Germinal center (tissue), 1 donor: ENCODE measurements at regions not wholly inside any gene's neighbourhood (a gene's known extent, or its start where the extent isn't known, plus 50 kb on each side); places are given as distances from the start of the nearest gene placed in this dataset.
A peak's percentile ranks its signal among the peaks of the same experiment; 100 is the strongest.

ENCODE experiments used
- DNase-seq: peaks from one replicate; pipeline ENCODE4 v3.0.0; 2012; ENCODE audit warnings: mixed read lengths, low spot score

- DNase-seq: peak; percentile 18
Observed at GRCh38 chr6:151701911-151702562, 105.4 kb upstream of the ESR1 start.

DNA sequence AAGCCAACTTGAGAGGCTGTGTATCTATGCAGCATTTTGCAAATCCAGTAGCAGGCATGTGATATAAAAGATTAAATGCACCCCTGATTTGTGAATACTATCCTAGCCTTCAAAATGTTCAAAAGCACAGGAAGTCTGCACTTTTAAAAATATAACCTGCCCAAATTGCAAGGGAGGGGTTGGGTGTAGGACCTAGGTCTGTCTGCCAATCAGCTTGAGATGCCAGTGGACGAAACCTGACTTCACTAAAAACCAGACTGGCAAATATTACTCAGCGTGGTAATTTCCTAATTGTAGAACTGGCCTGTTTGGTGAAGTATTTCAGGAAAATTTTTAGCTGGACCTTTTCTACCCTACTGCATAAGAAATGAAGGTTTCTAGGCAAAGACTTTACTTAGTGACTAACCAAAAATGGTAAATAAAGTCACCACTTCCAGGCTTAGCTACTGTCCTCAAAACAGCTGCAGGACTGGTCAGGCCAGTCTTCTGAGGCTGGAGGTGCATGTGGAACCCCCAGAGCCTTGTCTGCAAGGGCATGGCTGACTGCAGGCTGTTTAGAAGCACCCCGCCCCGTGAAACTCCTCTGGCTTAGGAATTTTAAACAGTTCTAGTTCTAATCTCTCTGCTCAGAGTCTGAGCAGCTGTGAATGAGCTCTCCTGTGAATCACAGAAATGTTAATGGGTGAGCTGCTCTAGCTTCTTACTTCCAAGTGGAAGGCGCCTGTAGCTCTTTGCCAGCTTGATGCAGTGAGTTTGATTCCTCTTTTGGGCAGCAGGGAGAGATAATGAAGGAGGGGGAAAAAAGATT lies 104.4 kb upstream of the ESR1 start:
- no peak for DNase-seq

DNA sequence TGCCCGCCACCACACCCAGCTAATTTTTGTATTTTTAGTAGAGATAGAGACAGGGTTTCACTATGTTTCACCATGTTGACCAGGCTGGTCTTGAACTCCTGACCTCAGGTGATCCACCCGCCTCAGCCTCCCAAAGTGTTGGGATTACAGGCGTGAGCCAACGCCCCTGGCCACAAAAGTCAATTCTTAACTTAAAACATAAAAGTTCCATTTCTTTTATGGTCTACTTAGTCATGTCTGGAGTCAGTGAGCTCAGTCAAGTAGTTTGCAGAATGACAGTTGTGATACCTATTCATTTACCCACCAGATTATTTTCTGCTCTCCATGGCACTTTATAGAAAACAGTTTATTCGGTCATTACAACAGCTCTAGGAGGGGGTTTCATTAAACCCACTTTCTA lies 103.1 kb upstream of the ESR1 start:
- no peak for DNase-seq

GRCh38 chr6:151705993-151706733 lies 101.3 kb upstream of the ESR1 start:
- DNase-seq: no peak

DNA sequence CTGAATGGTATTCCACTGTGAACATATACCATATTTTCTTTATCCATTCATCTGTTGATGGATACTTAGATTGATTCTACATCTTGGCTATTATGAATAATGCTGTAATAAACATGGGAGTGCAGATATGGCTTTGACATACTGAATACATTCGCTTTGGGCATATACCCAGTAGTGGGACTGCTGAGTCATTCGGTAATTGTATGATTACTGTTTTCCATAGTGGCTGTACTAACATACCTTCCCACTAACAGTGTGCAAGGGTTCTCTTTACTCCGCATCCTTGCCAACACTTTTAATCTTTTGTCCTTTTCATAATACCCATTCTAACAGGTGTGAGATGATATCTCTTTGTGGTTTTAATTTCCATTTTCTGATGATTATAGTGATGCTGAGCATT lies 98.2 kb upstream of the ESR1 start:
- no peak for DNase-seq

GRCh38 chr6:151716526-151716932 lies 91.0 kb upstream of the ESR1 start:
- no peak for DNase-seq

DNA sequence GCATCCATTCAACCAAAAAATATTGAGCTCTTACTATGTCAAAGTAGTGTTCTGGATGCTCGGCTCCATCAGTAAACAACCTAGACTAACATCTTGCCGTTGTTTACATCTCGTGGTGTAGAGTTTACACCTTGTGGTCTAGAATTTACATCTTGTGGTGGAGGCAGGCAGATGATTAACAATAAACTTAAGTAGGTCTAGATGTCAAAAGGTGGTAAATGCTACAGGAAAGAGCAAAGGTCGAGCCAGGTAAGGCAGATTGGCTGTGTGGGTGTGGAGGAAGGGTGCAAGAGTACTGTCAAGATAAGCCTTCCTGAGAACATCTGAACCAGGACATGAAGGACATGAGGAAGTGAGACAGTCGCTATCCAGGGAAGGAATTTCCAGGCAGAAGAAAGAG lies 88.4 kb upstream of the ESR1 start:
- no peak for DNase-seq

DNA sequence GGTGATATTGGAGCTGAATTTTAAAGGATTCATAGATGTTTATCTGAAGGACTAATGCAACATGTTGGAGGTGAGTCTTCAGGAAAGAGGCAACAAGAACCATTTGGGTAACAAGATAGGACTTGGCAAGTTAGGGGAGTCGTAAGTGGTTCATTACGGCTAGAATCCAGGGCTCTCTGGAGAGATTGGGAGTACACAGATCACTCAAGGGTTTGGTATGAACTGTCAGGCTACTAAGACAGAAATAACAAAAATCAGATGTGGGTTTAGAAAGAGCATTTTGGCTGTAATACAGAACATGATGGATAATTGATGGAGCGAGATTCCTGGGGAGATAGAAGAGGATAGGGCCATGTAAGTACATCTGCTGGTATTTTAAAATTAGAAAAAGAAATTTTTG lies 86.3 kb upstream of the ESR1 start:
- no peak for DNase-seq

DNA sequence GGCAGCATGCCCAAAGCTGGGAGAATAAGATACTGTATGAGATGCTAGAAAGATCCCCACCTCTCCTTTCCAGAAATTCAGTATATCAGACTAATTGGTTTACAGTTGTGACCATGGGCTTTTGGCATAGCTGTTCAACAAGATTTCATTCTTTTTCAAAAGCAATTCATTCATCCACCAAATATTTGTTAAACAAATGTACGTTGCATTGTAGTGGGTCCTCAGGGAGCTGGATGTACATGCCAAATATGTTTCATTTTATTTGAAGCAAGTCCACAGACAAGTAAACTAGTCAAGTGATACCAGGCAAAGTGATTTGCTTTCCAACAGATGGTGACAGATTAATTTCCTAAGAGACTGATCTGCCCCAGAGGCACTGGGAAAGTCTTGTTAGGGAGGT lies 85.8 kb upstream of the ESR1 start:
- DNase-seq: no peak

- DNase-seq: peak; percentile 36
Observed at GRCh38 chr6:151722342-151722741, 85.1 kb upstream of the ESR1 start.

GRCh38 chr6:151723152-151723551 lies 84.3 kb upstream of the ESR1 start:
- peak; percentile 29 for DNase-seq

GRCh38 chr6:151729829-151730495 lies 77.5 kb upstream of the ESR1 start:
- no peak for DNase-seq

- no peak for DNase-seq
Observed at GRCh38 chr6:151730496-151730870, 77.0 kb upstream of the ESR1 start.

DNA sequence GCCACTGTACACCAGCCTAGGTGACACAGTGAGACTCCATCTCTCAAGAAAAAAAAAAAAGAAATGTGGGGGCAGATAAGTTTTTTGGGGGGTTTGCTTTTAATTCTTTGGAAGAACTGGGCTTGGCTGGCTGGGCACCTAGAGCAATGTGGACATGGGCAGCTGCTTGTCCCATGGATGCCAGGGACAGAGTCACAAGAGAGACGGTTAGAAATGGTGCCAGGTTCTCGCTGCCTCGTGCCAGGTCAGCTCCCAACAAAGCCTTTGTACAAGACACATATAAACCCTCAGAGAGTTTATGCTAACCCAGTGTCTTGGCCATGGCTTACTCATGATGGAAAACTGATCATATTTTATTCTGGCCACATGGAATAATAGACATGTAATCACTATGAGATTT lies 76.2 kb upstream of the ESR1 start:
- no peak for DNase-seq

DNA sequence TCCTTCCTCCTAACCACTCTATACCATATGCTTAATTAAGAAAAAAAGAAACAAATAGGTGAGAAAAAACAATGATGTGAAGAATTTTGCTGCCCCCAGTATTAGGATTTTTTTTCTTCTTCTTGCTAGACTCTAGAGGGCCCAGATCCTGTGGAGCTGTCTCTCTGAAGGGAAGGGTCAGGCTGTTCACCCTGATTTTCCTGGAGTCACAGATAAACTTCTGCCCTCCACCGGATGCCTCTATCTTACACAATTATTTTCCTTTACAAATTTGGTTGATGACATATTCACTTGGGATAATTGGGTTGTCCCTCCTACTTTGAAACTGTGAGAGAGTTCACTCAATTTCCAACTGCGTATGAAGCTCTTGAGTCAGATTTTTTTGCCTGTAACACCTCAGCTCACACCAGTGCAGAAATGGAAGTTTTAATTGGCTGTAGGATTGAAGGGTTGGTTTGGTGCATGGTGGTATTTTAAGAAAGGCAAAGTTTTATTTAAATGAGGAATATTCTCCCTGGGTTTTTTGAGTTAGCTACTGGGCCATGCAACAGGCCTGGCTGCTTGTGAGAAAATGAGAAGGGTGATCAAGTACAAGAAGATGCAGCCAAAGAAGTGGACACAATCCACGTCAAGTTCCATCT lies 73.7 kb upstream of the ESR1 start:
- no peak for DNase-seq

DNA sequence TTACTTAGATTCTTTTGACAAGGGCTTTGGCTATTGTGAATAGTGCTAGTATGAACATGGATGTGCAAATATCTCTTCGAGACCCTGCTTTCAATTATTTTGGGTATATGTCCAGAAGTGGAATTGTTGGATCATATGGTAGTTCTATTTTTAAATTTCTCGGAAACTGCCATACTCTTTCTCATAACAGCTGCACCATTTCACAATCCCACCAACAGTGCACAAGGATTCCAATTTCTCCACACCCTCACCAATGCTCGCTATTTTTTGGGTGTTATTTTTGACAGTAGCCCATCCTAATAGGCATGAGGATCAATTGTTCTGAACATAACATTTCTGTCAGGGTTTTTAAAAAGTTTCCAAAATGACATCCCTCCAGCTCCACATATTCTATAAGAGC lies 69.2 kb upstream of the ESR1 start:
- no peak for DNase-seq

- DNase-seq: no peak
Observed at GRCh38 chr6:151738960-151739359, 68.5 kb upstream of the ESR1 start.

DNA sequence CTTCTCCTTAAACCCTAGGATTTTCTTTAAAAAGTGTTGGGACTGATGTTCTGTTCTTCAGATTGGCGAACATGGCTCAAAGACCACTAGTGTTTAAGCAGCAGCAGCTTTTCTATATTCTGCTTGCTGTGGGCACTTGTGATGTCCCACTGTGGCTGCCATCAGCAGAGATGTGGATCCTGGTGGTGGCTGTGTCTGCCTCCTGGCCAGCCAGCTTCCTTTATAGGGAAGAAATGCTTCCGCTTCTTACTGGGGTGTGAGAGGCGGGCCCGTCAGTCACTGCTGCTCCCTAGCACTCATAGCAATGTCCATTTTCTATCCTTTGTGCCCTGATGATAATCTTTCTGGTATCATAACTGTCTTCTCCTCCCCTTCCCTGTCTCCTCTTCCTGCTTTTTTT lies 66.7 kb upstream of the ESR1 start:
- no peak for DNase-seq

GRCh38 chr6:151747896-151748295 lies 59.6 kb upstream of the ESR1 start:
- DNase-seq: no peak

DNA sequence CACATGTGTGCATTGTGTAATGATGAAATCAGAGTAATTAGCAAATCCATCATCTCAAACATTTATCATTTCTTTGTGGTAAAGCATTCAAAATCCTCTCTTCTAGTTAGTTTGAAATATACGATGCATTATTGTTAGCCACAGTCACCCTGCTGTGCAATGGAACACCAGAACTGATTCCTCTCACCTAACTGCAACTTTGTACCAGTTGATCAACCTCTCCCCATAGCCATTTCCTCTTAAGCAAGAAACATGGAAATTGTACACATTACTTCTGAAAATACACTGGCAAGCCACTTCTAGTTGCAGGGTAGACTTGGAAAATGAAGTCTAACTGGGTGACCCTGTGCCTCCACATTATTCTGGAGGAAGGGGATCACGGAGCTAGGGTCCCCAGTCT lies 58.1 kb upstream of the ESR1 start:
- no peak for DNase-seq

GRCh38 chr6:151753581-151753980 lies 53.9 kb upstream of the ESR1 start:
- no peak for DNase-seq

GRCh38 chr6:151757506-151757955 lies 50.0 kb upstream of the ESR1 start:
- no peak for DNase-seq
